Mesodermal cell (in vitro differentiated cells): ENCODE measurements at regions not wholly inside any gene's neighbourhood (a gene's known extent, or its start where the extent isn't known, plus 50 kb on each side); places are given as distances from the start of the nearest gene placed in this dataset.

Source experiments
- H3K27ac ChIP-seq: 2 replicates; pipeline ENCODE4 v1.7.0; 2013; ENCODE audit warnings: mild to moderate bottlenecking, low read depth, low read length, moderate library complexity; ENCODE audit not compliant: severe bottlenecking
- H3K36me3 ChIP-seq: 2 replicates; pipeline ENCODE4 v1.7.1; 2013; ENCODE audit warnings: mild to moderate bottlenecking, low read length, moderate library complexity; ENCODE audit not compliant: control insufficient read depth, insufficient read depth
- H3K4me1 ChIP-seq: one replicate; pipeline ENCODE4 v1.7.1; 2013; ENCODE audit warnings: mild to moderate bottlenecking, low read length; ENCODE audit not compliant: insufficient read depth, control insufficient read depth, poor library complexity, severe bottlenecking
- H3K4me3 ChIP-seq: 2 replicates; pipeline ENCODE4 v1.7.0; 2013; ENCODE audit warnings: low read length, control low read depth, mild to moderate bottlenecking; ENCODE audit not compliant: insufficient read depth, poor library complexity, severe bottlenecking; ENCODE audit errors: extremely low read depth
- H3K9me3 ChIP-seq: 2 replicates; pipeline ENCODE4 v1.7.1; 2013; ENCODE audit warnings: mild to moderate bottlenecking, low read length, moderate library complexity; ENCODE audit not compliant: control insufficient read depth
- whole genome bisulfite sequencing, 2 experiments: methylation state at CpG; one replicate each; pipeline ENCODE4 v1.1.5; 2013; ENCODE audit warnings: missing lambda C conversion rate in 2 of 2; ENCODE audit not compliant: insufficient coverage in 2 of 2; 5-methylcytosine and 5-hydroxymethylcytosine counted together

DNA sequence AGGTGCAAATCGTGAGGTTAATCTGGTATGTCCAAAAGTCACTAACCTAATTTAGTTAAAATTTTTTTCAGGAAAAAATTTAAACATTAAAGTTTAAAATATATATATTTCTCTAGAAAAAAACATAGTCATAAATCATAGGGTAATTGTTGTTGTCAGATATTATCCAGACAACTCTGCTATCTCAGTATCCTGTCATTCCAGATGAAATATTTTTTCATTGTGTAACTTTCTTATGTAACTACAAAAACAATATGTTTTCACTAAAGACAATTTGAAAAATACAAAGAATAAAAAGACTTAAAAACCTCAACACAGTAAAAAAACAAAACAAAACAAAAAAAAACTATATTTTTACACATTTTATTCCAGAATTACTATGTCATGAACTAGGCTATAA is 57.6 kb downstream of the TENT5A start:
- Histone ChIP-seq H3K4me3 (no peak overlapping the region), H3K9me3 (no peaks in the 10 kb centered on the region), H3K4me1 (no peaks in the 10 kb centered on the region), H3K36me3 (no peaks in the 10 kb centered on the region), H3K27ac (no peak overlapping the region)
- WGBS, 2 experiments, result no CpG with 5 or more reads among the region's 1 CpG

DNA sequence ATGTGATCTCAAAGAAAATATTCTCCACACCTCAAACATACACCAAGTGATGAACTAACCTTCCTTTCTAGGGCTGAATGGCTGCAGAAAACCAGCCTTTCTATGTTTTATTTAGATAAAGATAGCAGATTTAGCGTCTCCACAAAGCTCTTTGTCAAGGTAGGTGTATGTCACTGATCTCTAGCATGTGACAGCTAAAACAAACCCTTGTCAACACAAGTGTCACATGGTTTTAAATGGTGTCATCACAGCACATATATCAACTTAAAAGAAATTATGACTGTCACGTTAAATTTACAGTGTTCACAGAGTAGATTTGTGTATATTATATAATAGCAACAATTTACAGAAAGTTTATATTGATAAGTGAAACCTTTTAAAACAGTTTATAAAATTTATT is 58.3 kb downstream of the TENT5A start:
- Histone ChIP-seq H3K4me3 (no peak overlapping the region), H3K27ac (no peak overlapping the region), H3K4me1 (no peaks in the 10 kb centered on the region), H3K36me3 (no peaks in the 10 kb centered on the region), H3K9me3 (no peaks in the 10 kb centered on the region)
- WGBS, 2 experiments, result no CpG with 5 or more reads among the region's 2 CpGs

DNA sequence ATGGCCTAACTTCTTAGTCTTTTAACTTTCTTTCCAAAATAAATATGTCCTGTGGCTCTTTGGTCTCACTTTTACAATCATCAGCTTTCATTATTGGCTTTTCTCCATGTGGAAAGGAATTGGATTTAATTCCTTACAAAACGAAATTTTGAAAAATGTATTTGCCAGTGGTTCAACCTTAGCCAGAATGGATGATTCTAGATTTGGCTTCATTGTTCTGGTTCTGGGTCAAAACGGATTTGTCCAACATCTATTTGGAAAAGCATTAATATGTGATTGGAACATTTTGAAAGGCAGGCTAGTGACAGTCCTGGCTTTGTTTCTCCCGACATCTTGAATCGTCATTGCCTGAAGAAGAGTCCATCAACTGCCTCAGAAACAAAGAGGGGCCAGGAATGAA is 59.2 kb downstream of the TENT5A start:
- 70 to 92% methylated on average over 2 to 4 of the region's 4 CpGs for WGBS, 2 experiments
- no peak overlapping the region for H3K27ac ChIP-seq
- H3K4me1 ChIP-seq, result no peaks in the 10 kb centered on the region
- no peaks in the 10 kb centered on the region for H3K36me3 ChIP-seq
- no peak overlapping the region for H3K4me3 ChIP-seq
- H3K9me3 ChIP-seq, result no peaks in the 10 kb centered on the region

DNA sequence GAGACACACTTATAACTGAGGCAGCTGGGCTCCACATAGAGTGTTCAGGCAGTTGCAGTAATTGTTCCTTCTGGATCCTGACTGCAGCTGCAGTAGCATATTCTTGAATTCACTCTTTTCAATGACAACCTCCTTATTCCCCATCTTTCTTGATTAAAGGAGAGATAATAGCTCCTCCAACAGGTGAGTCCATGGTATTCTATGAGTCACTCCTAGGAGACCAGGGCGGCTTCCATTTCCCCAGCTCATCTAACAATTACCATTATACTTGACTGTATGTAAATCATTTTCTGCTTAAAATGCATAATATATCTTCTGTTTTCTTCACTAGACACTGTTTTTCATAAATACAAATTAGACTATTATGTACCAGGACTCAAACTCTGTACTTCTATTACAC is 62.4 kb downstream of the TENT5A start:
- H3K27ac ChIP-seq, result no peak overlapping the region
- no peaks in the 10 kb centered on the region for H3K36me3 ChIP-seq
- H3K4me1 ChIP-seq, result no peaks in the 10 kb centered on the region
- H3K9me3 ChIP-seq, result no peaks in the 10 kb centered on the region
- no CpG with 5 or more reads among the region's 1 CpG for WGBS, 2 experiments
- H3K4me3 ChIP-seq, result no peak overlapping the region

DNA sequence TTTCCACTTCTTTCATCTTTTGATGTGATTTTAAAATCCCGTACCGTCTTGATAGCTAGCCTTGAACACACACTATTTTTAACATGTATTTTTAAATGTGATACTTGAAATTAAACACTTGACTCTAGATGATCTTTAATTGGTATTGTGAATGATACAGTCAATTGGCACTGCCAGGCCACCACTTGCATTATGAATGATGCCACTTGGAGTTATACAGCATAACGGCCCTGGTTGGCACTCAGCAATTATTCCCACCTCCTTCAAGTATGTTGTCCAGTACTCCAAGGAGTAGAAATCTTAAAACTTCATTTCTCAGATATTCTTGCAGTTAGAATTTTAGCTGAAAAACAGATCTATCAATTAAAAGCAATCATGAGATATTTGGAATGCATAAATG is 62.9 kb downstream of the TENT5A start:
- no CpG with 5 or more reads among the region's 3 CpGs for WGBS, 2 experiments
- H3K9me3 ChIP-seq, result no peaks in the 10 kb centered on the region
- no peaks in the 10 kb centered on the region for H3K36me3 ChIP-seq
- no peaks in the 10 kb centered on the region for H3K4me1 ChIP-seq
- H3K27ac ChIP-seq, result no peak overlapping the region
- no peak overlapping the region for H3K4me3 ChIP-seq

DNA sequence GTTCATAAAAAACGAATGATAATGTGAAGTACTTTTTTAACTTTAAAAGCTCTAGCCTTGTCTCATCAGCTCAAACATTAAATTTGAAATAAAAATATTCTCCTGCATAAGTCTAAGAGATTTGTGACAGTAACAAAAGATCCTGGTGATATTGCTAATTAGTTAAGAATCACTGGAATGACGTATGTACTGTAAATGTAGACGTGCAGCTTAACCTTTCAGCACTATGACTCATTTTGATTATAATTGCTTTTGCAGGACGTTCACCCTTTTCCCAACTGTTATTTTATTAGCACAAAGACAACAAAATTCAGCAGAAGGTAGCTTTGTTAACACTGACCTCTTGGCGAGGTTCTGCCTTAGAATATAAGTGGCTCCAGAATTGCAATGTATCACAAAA is 68.6 kb downstream of the TENT5A start:
- no peak overlapping the region for H3K4me3 ChIP-seq
- WGBS, 2 experiments, result 94% methylated on average over 4 of the region's 5 CpGs; no CpG with 5 or more reads in 1 of the 2 experiments

DNA sequence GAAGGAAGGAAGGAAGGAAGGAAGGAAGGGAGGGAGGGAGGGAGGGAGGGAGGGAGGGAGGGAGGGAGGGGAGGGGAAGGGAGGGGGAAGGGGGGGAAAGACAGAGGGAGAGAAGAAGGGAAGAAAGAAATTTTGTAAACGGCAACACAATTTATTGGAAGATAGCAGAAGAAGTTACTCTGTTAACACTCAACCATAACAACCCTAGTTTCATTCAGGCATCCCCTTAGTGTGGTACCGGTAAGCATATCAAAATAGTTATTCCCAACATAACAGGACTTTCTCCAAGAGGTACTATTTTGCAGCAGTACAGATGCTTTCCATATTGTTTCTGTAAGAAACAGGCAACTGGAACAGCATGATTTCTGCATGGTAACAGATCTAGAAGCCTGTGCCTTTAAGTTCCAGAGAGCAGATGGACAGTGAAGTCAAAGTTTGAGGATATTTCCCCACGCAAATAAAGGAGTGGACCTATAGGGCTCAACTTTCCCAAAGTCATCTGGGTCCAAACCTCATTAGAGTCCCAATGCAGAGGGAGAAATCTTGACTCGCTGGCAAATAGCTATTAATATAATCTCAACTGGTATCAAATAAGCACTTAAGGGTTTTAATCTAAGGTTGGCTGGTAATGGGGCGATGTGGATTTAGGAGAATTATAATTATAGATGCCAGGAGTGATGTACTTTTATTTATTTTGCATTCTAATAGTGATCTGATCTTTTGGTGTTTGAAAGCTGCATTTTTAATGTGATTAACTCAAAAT is 69.4 kb downstream of the TENT5A start:
- Histone ChIP-seq H3K36me3 (no peaks in the 10 kb centered on the region), H3K27ac (no peak overlapping the region), H3K4me1 (peaks cover 4% of the 10 kb centered on the region), H3K4me3 (no peak overlapping the region), H3K9me3 (no peaks in the 10 kb centered on the region)
- WGBS, 2 experiments, result 93 to 100% methylated on average over 1 to 2 of the region's 5 CpGs

More for the DNA sequence above, 68.6 kb downstream of the TENT5A start:
- H3K27ac ChIP-seq, result no peak overlapping the region
- H3K4me1 ChIP-seq, result peaks cover 4% of the 10 kb centered on the region
- H3K36me3 ChIP-seq, result no peaks in the 10 kb centered on the region
- no peaks in the 10 kb centered on the region for H3K9me3 ChIP-seq

DNA sequence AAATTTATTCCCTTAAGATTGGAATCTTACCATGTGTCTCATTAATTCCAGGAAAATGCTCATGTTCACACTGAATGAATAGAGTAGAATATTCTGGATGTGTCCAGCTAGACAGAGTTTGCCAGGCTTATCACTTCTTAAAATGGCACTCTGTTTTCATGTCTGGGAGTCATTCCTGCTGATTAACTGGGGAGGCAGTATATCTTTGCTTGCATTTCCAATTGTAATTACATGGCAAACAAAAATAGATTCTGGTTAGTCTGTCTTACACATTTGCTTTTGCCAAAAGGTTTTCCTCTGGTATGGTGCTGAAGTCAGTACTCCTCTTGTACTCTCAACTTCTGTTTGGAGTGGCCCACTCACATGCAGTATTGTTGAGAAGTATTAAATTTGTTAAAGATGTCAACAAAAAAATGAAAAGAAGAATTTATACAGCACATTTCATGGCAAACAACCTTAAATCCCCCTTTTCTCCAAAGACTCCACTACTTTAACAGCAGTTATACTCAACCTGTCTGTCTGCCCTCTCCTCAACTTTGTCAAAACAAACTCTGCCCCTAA is 70.2 kb downstream of the TENT5A start:
- Histone ChIP-seq H3K36me3 (no peaks in the 10 kb centered on the region), H3K4me3 (no peak overlapping the region), H3K9me3 (no peaks in the 10 kb centered on the region), H3K4me1 (peaks cover 4% of the 10 kb centered on the region), H3K27ac (no peak overlapping the region)

DNA sequence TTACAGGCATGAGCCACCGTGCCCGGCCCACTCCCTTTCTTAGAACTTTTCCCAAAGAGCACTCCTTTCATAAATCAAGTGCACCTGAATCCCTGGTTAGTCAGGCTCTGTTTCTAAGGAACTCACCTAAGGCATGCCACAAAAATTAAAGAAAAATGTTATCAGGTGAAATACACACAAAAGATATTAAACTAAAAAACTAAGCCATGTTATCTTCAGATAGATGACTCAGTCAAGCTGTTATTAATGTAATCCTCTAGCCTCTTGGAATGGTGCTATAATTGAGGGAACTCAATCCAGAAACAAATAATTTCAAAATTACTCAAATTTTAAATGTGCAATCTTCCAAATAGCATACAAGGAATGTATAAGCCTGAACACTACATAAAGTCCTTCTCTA is 83.0 kb downstream of the TENT5A start:
- no peaks in the 10 kb centered on the region for H3K9me3 ChIP-seq
- 80 to 100% methylated on average over 1 to 2 of the region's 2 CpGs for WGBS, 2 experiments
- no peak overlapping the region for H3K4me3 ChIP-seq
- H3K4me1 ChIP-seq, result no peaks in the 10 kb centered on the region
- no peak overlapping the region for H3K27ac ChIP-seq
- no peaks in the 10 kb centered on the region for H3K36me3 ChIP-seq

DNA sequence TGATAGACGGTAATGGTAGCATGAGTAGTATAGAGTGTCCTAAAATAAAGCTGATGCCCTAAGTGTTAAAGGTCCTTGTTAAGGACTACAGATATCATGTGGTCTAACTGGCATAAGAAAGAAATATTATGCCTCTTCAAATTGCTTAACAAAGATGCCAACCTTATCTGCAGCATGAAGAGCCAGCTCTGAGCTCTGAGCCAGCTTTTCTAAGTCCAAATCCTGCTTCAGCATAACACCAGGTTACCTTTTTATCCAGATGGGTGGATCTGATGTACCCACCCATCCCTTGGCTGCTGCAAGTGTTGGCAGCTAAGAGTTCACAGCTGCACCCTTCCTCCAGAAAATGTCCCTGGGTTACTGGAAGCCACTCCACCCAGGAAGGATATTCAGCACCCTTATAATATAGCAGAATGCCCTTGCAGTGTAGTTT is 83.8 kb downstream of the TENT5A start:
- 90 to 100% methylated on average over 1 of the region's 1 CpG for WGBS, 2 experiments
- no peak overlapping the region for H3K4me3 ChIP-seq
- no peak overlapping the region for H3K27ac ChIP-seq
- H3K4me1 ChIP-seq, result no peaks in the 10 kb centered on the region
- no peaks in the 10 kb centered on the region for H3K9me3 ChIP-seq
- no peaks in the 10 kb centered on the region for H3K36me3 ChIP-seq

DNA sequence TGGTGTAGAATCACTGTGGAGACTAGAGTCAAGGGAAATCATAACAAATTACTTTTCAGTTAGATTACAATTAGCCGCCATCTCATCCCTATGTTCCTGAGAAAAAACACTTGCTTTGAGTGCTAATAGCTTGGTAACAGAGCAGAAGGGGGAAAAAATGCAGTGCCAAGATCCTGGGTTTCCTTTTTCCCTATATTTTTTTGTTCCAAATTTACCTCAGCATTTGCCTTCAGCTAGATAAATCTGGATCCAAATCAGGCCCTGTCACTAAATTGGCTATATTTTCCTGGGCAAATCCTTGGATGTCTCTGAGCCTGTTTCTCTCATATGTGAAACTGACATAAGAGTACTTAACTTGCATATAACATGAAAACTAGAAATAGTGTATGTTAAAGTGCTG is 86.0 kb downstream of the TENT5A start:
- no peaks in the 10 kb centered on the region for H3K4me1 ChIP-seq
- H3K9me3 ChIP-seq, result no peaks in the 10 kb centered on the region
- no peak overlapping the region for H3K4me3 ChIP-seq
- no peak overlapping the region for H3K27ac ChIP-seq
- no CpG with 5 or more reads among the region's 1 CpG for WGBS, 2 experiments
- no peaks in the 10 kb centered on the region for H3K36me3 ChIP-seq
